NCI-H524 treated with DMSO at 0.1 percent for 48 hours (cell line): ENCODE measurements at regions not wholly inside any gene's neighbourhood (a gene's known extent, or its start where the extent isn't known, plus 50 kb on each side); places are given as distances from the start of the nearest gene placed in this dataset.
A peak's percentile ranks its signal among the peaks of the same experiment; 100 is the strongest.
"Not testable (repeated sequence)": the region's sequence is repeated elsewhere in the genome, so short reads cannot be mapped to it uniquely, and the experiment has no call there.

Experiments used
- DNase-seq: peaks from one replicate; lab custom pipeline; 2025; lab: John Stamatoyannopoulos, UW

- no peak for DNase-seq
Observed at GRCh38 chr9:26667882-26668281, 224.7 kb downstream of the CAAP1 start.

GRCh38 chr9:26665666-26666065 lies 226.9 kb downstream of the CAAP1 start:
- DNase-seq, result no peak

DNA sequence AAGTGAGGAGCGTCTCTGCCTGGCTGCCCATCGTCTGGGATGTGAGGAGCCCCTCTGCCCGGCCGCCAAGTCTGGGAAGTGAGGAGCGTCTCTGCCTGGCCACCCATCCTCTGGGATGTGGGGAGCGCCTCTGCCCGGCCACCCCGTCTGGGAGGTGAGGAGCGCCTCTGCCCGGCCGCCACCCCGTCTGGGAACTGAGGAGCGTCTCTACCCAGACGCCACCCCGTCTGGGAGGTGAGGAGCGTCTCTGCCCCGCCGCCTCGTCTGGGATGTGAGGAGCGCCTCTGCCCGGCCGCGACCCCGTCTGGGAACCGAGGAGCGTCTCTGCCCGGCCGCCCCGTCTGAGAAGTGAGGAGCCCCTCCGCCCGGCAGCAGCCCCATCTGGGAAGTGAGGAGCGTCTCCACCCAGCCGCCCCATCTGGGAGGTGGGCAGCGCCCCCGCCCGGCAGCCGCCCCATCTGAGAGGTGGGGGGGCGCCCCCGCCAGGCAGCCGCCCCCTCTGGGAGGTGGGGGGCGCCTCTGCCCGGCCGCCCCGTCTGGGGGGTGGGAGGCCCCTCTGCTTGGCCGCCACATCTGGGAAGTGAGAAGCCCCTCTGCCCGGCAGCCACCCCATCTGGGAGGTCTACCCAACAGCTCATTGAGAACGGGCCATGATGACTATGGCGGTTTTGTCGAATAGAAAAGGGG lies 228.4 kb downstream of the CAAP1 start:
- DNase-seq, result not testable (repeated sequence)

DNA sequence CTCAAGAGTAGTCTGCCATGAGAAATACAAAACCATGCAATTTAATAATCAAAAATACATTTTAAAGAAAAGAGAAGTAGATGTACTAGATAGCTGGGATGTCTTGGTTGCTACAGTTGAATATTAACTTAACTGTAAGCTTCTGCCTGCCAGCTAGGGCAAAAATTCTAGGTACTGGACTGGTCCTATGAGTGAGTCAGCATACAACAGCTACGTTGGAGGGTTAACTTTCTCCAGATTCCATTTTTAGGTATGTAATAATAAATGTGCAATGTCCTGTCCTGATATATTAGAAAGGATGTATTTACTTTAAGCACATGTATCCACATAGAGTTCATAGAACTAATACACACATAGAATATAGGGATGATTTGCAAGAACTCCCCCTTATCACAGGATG lies 230.1 kb downstream of the CAAP1 start:
- DNase-seq, result no peak

- DNase-seq, result no peak
Observed at GRCh38 chr9:26658476-26658875, 234.1 kb downstream of the CAAP1 start.

- DNase-seq, result no peak
Observed at GRCh38 chr9:26657958-26658357, 234.6 kb downstream of the CAAP1 start.

- peak; percentile 13 for DNase-seq
Observed at GRCh38 chr9:26656003-26656870, 236.4 kb downstream of the CAAP1 start.

DNA sequence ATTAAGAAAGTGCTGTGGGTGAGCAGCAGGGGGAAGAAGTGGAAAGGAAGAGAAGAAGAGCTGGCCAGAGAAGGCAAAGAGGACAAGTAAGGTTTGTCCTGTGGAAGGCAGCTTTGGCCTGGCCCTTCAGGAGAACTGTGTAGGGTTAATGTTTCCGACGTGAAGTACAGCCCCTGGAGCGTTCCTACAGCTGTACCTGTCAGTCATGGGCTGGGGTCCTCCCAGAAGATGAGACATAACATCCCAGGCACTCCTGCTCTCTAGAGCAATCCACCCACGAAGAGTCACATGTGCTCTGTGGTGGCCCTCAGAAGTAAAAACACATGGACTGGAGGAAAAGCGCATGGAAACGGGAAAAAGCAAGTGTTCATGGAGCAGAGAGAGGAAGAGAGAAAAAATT lies 237.4 kb downstream of the CAAP1 start:
- DNase-seq, result no peak

DNA sequence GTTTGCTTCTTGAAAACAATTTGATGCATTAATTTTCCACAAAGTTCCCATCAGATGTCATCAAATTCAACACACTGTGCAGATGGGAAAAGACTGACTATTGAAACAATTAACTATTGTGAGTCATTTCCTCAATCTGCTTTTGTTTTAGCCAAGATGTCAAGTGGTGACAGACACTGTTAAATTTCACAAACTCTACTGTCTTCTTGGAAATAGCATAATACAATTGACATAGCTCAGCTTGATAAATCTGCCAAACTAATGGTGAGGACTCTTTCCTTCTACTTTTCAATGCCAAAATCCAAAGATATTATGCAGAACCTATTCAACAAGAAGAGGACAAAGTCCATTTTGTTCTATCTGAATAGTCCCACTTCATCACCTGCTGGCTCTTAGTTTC lies 242.3 kb downstream of the CAAP1 start:
- no peak for DNase-seq

DNA sequence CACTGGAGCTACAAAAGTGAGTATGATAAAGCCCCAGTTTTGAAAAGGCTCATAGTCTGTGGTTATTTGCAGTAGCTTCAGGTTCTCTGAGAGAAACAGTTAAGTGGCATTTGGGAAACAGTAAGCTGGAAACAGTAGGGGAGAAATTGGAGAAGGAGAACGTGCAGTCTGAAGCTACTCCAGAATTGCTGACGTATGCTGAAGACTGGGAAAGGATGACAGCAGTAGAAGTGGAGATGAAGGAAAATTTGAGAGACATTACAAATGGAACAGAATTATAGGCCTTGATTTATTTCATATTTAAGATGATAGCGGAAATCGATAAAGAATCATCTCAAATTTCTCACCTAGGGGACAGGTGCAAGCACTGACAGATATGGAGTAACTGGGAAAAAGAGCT lies 248.8 kb downstream of the CAAP1 start:
- DNase-seq, result no peak

DNA sequence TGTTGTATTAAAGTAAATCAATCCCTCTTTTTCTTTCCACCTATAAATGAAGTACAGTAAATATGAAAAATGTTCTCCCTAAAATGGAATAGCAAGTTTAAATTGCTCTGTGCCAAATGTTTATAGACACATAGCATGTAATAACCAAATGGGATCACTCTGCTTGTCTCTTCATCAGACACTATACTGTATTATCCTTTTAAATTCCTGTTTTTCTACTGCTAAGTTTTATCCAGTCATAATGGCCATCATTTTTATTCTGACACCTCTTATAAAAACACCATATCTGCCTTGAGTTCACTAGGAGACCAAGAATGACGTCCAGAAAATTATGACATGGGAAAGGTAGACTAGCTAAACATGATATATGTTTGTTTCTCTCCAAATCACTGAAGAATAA lies 252.8 kb downstream of the CAAP1 start:
- no peak for DNase-seq

- no peak for DNase-seq
Observed at GRCh38 chr9:26637101-26637500, 255.5 kb downstream of the CAAP1 start.

GRCh38 chr9:26613851-26614350 lies 278.7 kb downstream of the CAAP1 start:
- DNase-seq, result not testable (repeated sequence)

- peak; percentile 14 for DNase-seq
Observed at GRCh38 chr9:26612211-26612610, 280.4 kb downstream of the CAAP1 start.

DNA sequence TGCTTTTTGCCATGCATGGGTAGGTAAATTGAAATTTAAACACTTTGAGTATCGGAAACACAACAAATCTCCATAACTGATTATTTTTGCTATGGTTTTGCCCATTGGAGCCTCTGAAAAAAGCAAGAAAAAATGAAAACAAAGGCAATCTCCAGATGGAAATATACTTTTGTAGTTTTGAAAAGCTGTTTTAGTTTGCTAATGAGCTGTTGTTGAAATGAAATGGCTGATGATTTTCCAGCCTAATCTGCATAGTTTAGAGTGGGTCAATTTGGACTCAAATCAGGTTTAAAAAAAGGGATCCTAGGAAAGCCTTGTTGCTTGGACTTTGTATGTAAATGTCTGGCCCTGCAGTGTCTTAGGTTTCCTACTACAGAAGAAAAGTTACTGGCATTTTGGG lies 285.8 kb downstream of the CAAP1 start:
- no peak for DNase-seq

DNA sequence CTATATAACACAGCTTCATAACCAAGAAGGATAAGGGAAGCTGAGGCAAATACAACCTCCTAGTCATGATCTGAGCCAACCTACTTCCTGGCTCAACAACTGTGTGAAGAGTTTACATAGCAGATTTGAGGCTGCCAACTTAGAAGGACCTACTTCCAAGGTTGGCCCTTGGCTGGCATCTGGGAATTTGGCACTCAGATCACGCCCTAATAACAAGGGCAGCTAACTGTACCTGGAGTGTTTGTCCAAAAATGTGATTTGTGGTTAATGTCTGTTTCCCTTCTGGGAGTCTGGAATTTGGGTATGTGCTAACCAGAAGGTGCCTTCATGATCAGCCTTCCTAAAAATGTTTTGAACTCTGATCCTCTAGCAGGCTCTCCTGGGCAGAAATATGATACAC lies 287.2 kb downstream of the CAAP1 start:
- no peak for DNase-seq

GRCh38 chr9:26604076-26604662 lies 288.4 kb downstream of the CAAP1 start:
- DNase-seq, result peak; percentile 87

GRCh38 chr9:26603617-26604016 lies 289.0 kb downstream of the CAAP1 start:
- DNase-seq, result no peak

- DNase-seq, result peak; percentile 38
Observed at GRCh38 chr9:26597542-26598149, 295.0 kb downstream of the CAAP1 start.

GRCh38 chr9:26579056-26579455 lies 313.5 kb downstream of the CAAP1 start:
- DNase-seq, result no peak

GRCh38 chr9:26574898-26575440 lies 317.6 kb downstream of the CAAP1 start:
- DNase-seq, result no peak

GRCh38 chr9:26574256-26574655 lies 318.3 kb downstream of the CAAP1 start:
- no peak for DNase-seq
